K562 (cell line): ENCODE measurements at regions not wholly inside any gene's neighbourhood (a gene's known extent, or its start where the extent isn't known, plus 50 kb on each side); places are given as distances from the start of the nearest gene placed in this dataset.

Experiments used
- ATAC-seq: fragments of 200-7000 bp; cut with Tn5 transposase; 3 replicates; pipeline ENCODE4 v1.9.1; 2020; ENCODE audit warnings: moderate library complexity
- BruUV-seq: library from RNA; stranded (reverse); fragments of 400-500 nt; replicated peaks from 2 replicates; lab custom pipeline; 2021; lab: Mats Ljungman, UMichigan
- CTCF ChIA-PET: fragments of 300-600 bp; formaldehyde crosslinking; extraction: SDS; loops from one replicate; lab custom pipeline; 2021; ENCODE audit warnings: low intra/inter-chr PET ratio; lab: Yijun Ruan, JAX
- POLR2A ChIA-PET: fragments of 300-600, 350-650 bp; sonication (Branson Sonifier 250); formaldehyde crosslinking; extraction: SDS; loops from one replicate; lab custom pipeline; 2021; ENCODE audit warnings: antibody characterized with exemption, inconsistent platforms; lab: Yijun Ruan, JAX
- DNase-seq, 4 experiments: peaks; one replicate each; pipeline versions ENCODE4 v3.0.0 to v3.0.0-alpha.2; 2011 to 2018; ENCODE audit warnings: low spot score in 3 of 4, mixed read lengths in 3 of 4; ENCODE audit errors: extremely low read depth in 1 of 4
- FAIRE-seq: peaks from 2 replicates; lab custom pipeline; 2011; peaks lifted over from hg19 to GRCh38; lab: Jason Lieb, UNC
- H2AFZ ChIP-seq: 2 replicates; pipeline ENCODE4 v1.6.0; 2011; ENCODE audit warnings: low read depth, low read length, control low read depth, inconsistent platforms
- H3K27ac ChIP-seq: fragments of 200-600 bp; 3 replicates; pipeline ENCODE4 v1.8.0; 2011; ENCODE audit warnings: low read depth, mild to moderate bottlenecking, control low read depth, inconsistent platforms, low read length, moderate library complexity, mixed read lengths; ENCODE audit errors: extremely low read depth
- H3K27me3 ChIP-seq, 2 experiments: fragments of 300-600 bp in 1 of 2; 2 replicates in 1 of 2; 3 replicates in 1 of 2; pipeline versions ENCODE4 v1.6.0 to v1.8.0; 2011; ENCODE audit warnings: inconsistent platforms in 2 of 2, low read length in 2 of 2, mild to moderate bottlenecking in 1 of 2, mixed read lengths in 1 of 2, moderate library complexity in 1 of 2; ENCODE audit not compliant: control insufficient read depth in 2 of 2, insufficient read depth in 2 of 2
- H3K36me3 ChIP-seq: fragments of 300-600 bp; 3 replicates; pipeline ENCODE4 v1.8.0; 2011; ENCODE audit warnings: mild to moderate bottlenecking, low read length, inconsistent platforms; ENCODE audit not compliant: control insufficient read depth, insufficient read depth
- H3K4me1 ChIP-seq, 2 experiments: fragments of 200-600 bp in 1 of 2; replicated peaks in 1 of 2; 2 replicates in 1 of 2; 3 replicates in 1 of 2; pipeline versions ENCODE4 v1.5.1 to v1.8.0; 2011; ENCODE audit warnings: inconsistent platforms in 2 of 2, low read length in 2 of 2, mild to moderate bottlenecking in 1 of 2, mixed read lengths in 1 of 2, moderate library complexity in 1 of 2; ENCODE audit not compliant: control insufficient read depth in 2 of 2, insufficient read depth in 2 of 2
- H3K4me2 ChIP-seq: 2 replicates; pipeline ENCODE4 v1.6.1; 2011; ENCODE audit warnings: low read length, control low read depth, inconsistent platforms, mixed read lengths; ENCODE audit not compliant: insufficient read depth
- H3K4me3 ChIP-seq: fragments of 200-600 bp; sonication (generic), shearing (Covaris generic); 2 replicates; pipeline ENCODE4 v1.5.1; 2016; ENCODE audit warnings: control low read depth, inconsistent platforms
- H3K79me2 ChIP-seq: fragments of 200-600 bp; 3 replicates; pipeline ENCODE4 v1.8.0; 2011; ENCODE audit warnings: low read length, inconsistent platforms; ENCODE audit not compliant: control insufficient read depth, insufficient read depth
- H3K9ac ChIP-seq, 2 experiments: 2 replicates each; pipeline versions ENCODE4 v1.6.0 to v1.6.1; 2011; ENCODE audit warnings: low read depth in 2 of 2, low read length in 2 of 2, control low read depth in 1 of 2, inconsistent platforms in 1 of 2, mild to moderate bottlenecking in 1 of 2, mixed read lengths in 1 of 2; ENCODE audit not compliant: insufficient read depth in 1 of 2
- H3K9me1 ChIP-seq: one replicate; pipeline ENCODE4 v1.6.0; 2011; ENCODE audit warnings: inconsistent platforms, mild to moderate bottlenecking, low read length, moderate library complexity; ENCODE audit not compliant: control insufficient read depth, insufficient read depth
- H3K9me3 ChIP-seq: replicated peaks from 2 replicates; pipeline ENCODE4 v1.5.1; 2011; ENCODE audit warnings: low read depth, low read length, inconsistent platforms; ENCODE audit not compliant: control insufficient read depth, insufficient read depth
- H4K20me1 ChIP-seq: replicated peaks from 2 replicates; pipeline ENCODE4 v1.6.1; 2011; ENCODE audit warnings: low read length, inconsistent platforms, mixed read lengths; ENCODE audit not compliant: control insufficient read depth, insufficient read depth
- DACH1 ChIP-seq: fragments of 450-650 bp; IDR thresholded peaks from 2 replicates; pipeline ENCODE4 v1.6.1; 2018; ENCODE audit not compliant: partially characterized antibody
- EWSR1 ChIP-seq: fragments of 450-650 bp; IDR thresholded peaks from 2 replicates; pipeline ENCODE4 v1.6.1; 2018; ENCODE audit warnings: borderline replicate concordance, mild to moderate bottlenecking, low read depth, moderate library complexity; ENCODE audit not compliant: partially characterized antibody
- HNRNPLL ChIP-seq: fragments of 200-400 bp; formaldehyde crosslinking; IDR thresholded peaks from 2 replicates; pipeline ENCODE4 v1.6.1; 2017; ENCODE audit warnings: low read length, low read depth, mild to moderate bottlenecking; ENCODE audit not compliant: poor library complexity, severe bottlenecking
- KDM1A ChIP-seq, 2 experiments: fragments of 450-650 bp; IDR thresholded peaks; 2 replicates each; pipeline ENCODE4 v1.6.1; 2016; ENCODE audit warnings: mild to moderate bottlenecking in 2 of 2
- KDM2B ChIP-seq: fragments of 250-450 bp; sonication (Bioruptor Pico); IDR thresholded peaks from 2 replicates; pipeline ENCODE4 v1.8.0; 2021; ENCODE audit warnings: mild to moderate bottlenecking, moderate library complexity
- MAFF ChIP-seq: IDR thresholded peaks from 2 replicates; pipeline ENCODE4 v1.6.1; 2012; ENCODE audit warnings: low read length, improper control_type of control experiment
- RERE ChIP-seq: sonication (generic); formaldehyde crosslinking; IDR thresholded peaks from 2 replicates; pipeline ENCODE4 v1.8.0; 2023; ENCODE audit warnings: missing genetic modification reagents, mild to moderate bottlenecking, borderline replicate concordance
- SRSF1 ChIP-seq: fragments of 200-400 bp; formaldehyde crosslinking; IDR thresholded peaks from 2 replicates; pipeline ENCODE4 v1.6.1; 2017; ENCODE audit warnings: mild to moderate bottlenecking, low read depth, low read length, moderate library complexity
- SRSF7 ChIP-seq: fragments of 200-400 bp; formaldehyde crosslinking; optimal IDR thresholded peaks from 2 replicates; pipeline ENCODE3; 2017; ENCODE audit warnings: mild to moderate bottlenecking, low read depth, low read length
- TCFL5 ChIP-seq: fragments of 250-450 bp; sonication (Bioruptor Pico); conservative IDR thresholded peaks from 2 replicates; pipeline ENCODE4 v1.6.1; 2021; ENCODE audit warnings: mild to moderate bottlenecking, moderate library complexity, matching md5 sums
- WGBS: fragments of 100-300 bp; shearing (Covaris generic); methylation state at CpG from one replicate; pipeline ENCODE4 v1.1.6; 2016; ENCODE audit warnings: low coverage, mixed read lengths; ENCODE audit not compliant: insufficient coverage; ENCODE audit errors: missing lambda C conversion rate; 5-methylcytosine and 5-hydroxymethylcytosine counted together
- in situ Hi-C: fragments of 300-500 bp; cut with MboI; formaldehyde crosslinking; loops from 4 replicates; pipeline ENCODE4 v1.15.0; 2018; ENCODE audit warnings: inconsistent platforms, mixed read lengths
- intact Hi-C: fragments of 100-400 bp; cut with micrococcal nuclease; formaldehyde crosslinking; loops from 2 replicates; pipeline ENCODE4 v1.14.2; 2022

GRCh38 chr9:115241641-115242040, 123.7 kb upstream of the TNC start:
- WGBS: 0% methylated on average over 2 of the region's 2 CpGs
- no peaks in the 10 kb centered on the region for H3K4me1 ChIP-seq
- no peak overlapping the region for H3K9ac ChIP-seq
- no peaks in the 10 kb centered on the region for H3K36me3 ChIP-seq
- no peaks in the 10 kb centered on the region for H4K20me1 ChIP-seq
- no TSS peak for BruUV-seq
- ChIA-PET CTCF (no interaction called here), POLR2A (no interaction called here)
- H3K4me2 ChIP-seq: no peak overlapping the region
- no peaks in the 10 kb centered on the region for H3K27me3 ChIP-seq
- no peak overlapping the region for H2AFZ ChIP-seq
- H3K9me3 ChIP-seq: no peaks in the 10 kb centered on the region; the same call in 1 of the 2 replicates
- TF ChIP-seq SRSF1 (no peak), EWSR1 (no peak), KDM1A (IDR thresholded peaks at IDR 0.05) (no peak), RERE (no peak), DACH1 (no peak), KDM2B (CRISPR knock-in tag) (no peak), SRSF7 (no peak), MAFF (no peak), TCFL5 (CRISPR knock-in tag) (no peak), HNRNPLL (no peak)
- H3K79me2 ChIP-seq: no peaks in the 10 kb centered on the region
- ATAC-seq (no peak), DNase-seq (no peak), FAIRE-seq (no peak)
- intact Hi-C loops (no loop called here), in situ Hi-C loops (no loop called here)
- H3K27ac ChIP-seq: no peak overlapping the region
- no peak overlapping the region for H3K4me3 ChIP-seq
- no peaks in the 10 kb centered on the region for H3K9me1 ChIP-seq
